PC-3 (cell line): ENCODE measurements at regions not wholly inside any gene's neighbourhood (a gene's known extent, or its start where the extent isn't known, plus 50 kb on each side); places are given as distances from the start of the nearest gene placed in this dataset.

Experiments
- ATAC-seq: fragments of 200-7000 bp; cut with Tn5 transposase; 2 replicates; pipeline ENCODE4 v1.9.1; 2020; ENCODE audit warnings: mild to moderate bottlenecking, moderate library complexity
- BruUV-seq: library from RNA; stranded (reverse); fragments of 400-500 nt; replicated peaks from 2 replicates; lab custom pipeline; 2021; lab: Mats Ljungman, UMichigan
- CTCF ChIA-PET: fragments of 300-600 bp; sonication (Branson Sonifier 250); formaldehyde crosslinking; loops from one replicate; lab custom pipeline; 2022; ENCODE audit warnings: antibody characterized with exemption; lab: Charles Lee
- POLR2A ChIA-PET: fragments of 300-600 bp; sonication (Branson Sonifier 250); formaldehyde crosslinking; loops from one replicate; lab custom pipeline; 2022; ENCODE audit warnings: antibody characterized with exemption; ENCODE audit not compliant: unreplicated experiment; lab: Charles Lee
- DNase-seq: peaks from one replicate; pipeline ENCODE4 v3.0.0-alpha.2; 2015
- H2AFZ ChIP-seq: fragments of 300-600 bp; sonication (generic); 2 replicates; pipeline ENCODE4 v1.6.0; 2016; ENCODE audit warnings: antibody characterized with exemption, low read length
- H3F3A ChIP-seq: fragments of 300-600 bp; sonication (generic); one replicate; pipeline ENCODE4 v1.6.0; 2017; ENCODE audit warnings: antibody characterized with exemption, low read length, control low read depth, mild to moderate bottlenecking; ENCODE audit not compliant: unreplicated experiment
- H3K27ac ChIP-seq: fragments of 300-600 bp; sonication (generic); 2 replicates; pipeline ENCODE4 v1.5.1; 2016; ENCODE audit warnings: mild to moderate bottlenecking, low read length
- H3K27me3 ChIP-seq: fragments of 300-600 bp; sonication (generic); 2 replicates; pipeline ENCODE4 v1.6.1; 2016; ENCODE audit warnings: low read length, mixed read lengths
- H3K36me3 ChIP-seq: fragments of 300-600 bp; sonication (generic); 2 replicates; pipeline ENCODE4 v1.6.1; 2016; ENCODE audit warnings: low read depth, mixed run types, low read length, mixed read lengths
- H3K4me1 ChIP-seq: fragments of 300-600 bp; sonication (generic); 2 replicates; pipeline ENCODE4 v1.5.1; 2016; ENCODE audit warnings: low read length; ENCODE audit not compliant: insufficient read depth
- H3K4me2 ChIP-seq: fragments of 300-600 bp; sonication (generic); 2 replicates; pipeline ENCODE4 v1.6.0; 2016; ENCODE audit warnings: low read length
- H3K4me3 ChIP-seq: fragments of 300-600 bp; sonication (generic); 2 replicates; pipeline ENCODE4 v1.5.1; 2016; ENCODE audit warnings: mild to moderate bottlenecking, low read length, mixed read lengths
- H3K79me2 ChIP-seq: fragments of 300-600 bp; sonication (generic); 2 replicates; pipeline ENCODE4 v1.6.1; 2017; ENCODE audit warnings: low read length, mixed read lengths
- H3K9ac ChIP-seq: fragments of 300-600 bp; sonication (generic); 2 replicates; pipeline ENCODE4 v1.6.0; 2016; ENCODE audit warnings: mild to moderate bottlenecking, low read length
- H3K9me2 ChIP-seq: fragments of 300-600 bp; sonication (generic); replicated peaks from 2 replicates; pipeline ENCODE4 v1.6.1; 2016; ENCODE audit warnings: mixed run types, low read length, mixed read lengths
- H3K9me3 ChIP-seq: fragments of 300-600 bp; sonication (generic); 2 replicates; pipeline ENCODE4 v1.6.1; 2016; ENCODE audit warnings: low read length, mixed read lengths
- H4K20me1 ChIP-seq: fragments of 300-600 bp; sonication (generic); 2 replicates; pipeline ENCODE4 v1.6.1; 2016; ENCODE audit warnings: low read length, mixed read lengths
- CTCF ChIP-seq: fragments of 300-600 bp; sonication (generic); conservative IDR thresholded peaks from 2 replicates; pipeline ENCODE4 v1.5.1; 2017; ENCODE audit warnings: antibody characterized with exemption, low read depth, mild to moderate bottlenecking, low read length
- EZH2 ChIP-seq: fragments of 300-600 bp; sonication (generic); IDR thresholded peaks from one replicate; pipeline ENCODE4 v1.6.1; 2017; ENCODE audit warnings: antibody characterized with exemption, mild to moderate bottlenecking, low read length; ENCODE audit not compliant: unreplicated experiment
- EZH2phosphoT487 ChIP-seq: fragments of 300-600 bp; sonication (generic); IDR thresholded peaks from 2 replicates; pipeline ENCODE4 v1.6.1; 2018; ENCODE audit warnings: mild to moderate bottlenecking, antibody characterized with exemption, low read length, borderline replicate concordance
- intact Hi-C: fragments of 100-400 bp; cut with micrococcal nuclease; formaldehyde crosslinking; loops from 2 replicates; pipeline ENCODE4 v1.9.0; 2023

- no peak overlapping the region for H3K9ac ChIP-seq
- no peak overlapping the region for H2AFZ ChIP-seq
- H3K27me3 ChIP-seq, result no peaks in the 10 kb centered on the region; the same call in 1 of the 2 replicates
- H3K9me3 ChIP-seq, result no peaks in the 10 kb centered on the region
- CTCF ChIA-PET, result no interaction called here
- H4K20me1 ChIP-seq, result no peaks in the 10 kb centered on the region
- intact Hi-C loops, result no loop called here
- no peaks in the 10 kb centered on the region for H3K4me1 ChIP-seq
- no peak for DNase-seq
- no peaks in the 10 kb centered on the region for H3K9me2 ChIP-seq
- no TSS peak for BruUV-seq
- H3K27ac ChIP-seq, result no peak overlapping the region
- no peaks in the 10 kb centered on the region for H3K79me2 ChIP-seq
- H3F3A ChIP-seq, result no peaks in the 10 kb centered on the region
- H3K4me3 ChIP-seq, result no peak overlapping the region
- no peak for TF ChIP-seq CTCF
- TF ChIP-seq EZH2, result no peak
- TF ChIP-seq EZH2phosphoT487, result no peak
- POLR2A ChIA-PET, result no interaction called here
- no peak overlapping the region for H3K4me2 ChIP-seq
- no peaks in the 10 kb centered on the region for H3K36me3 ChIP-seq
- ATAC-seq, result no peak
Observed at GRCh38 chr19:33891773-33892172, 95.1 kb downstream of the KCTD15 start.

GRCh38 chr19:33894787-33895186 is 98.1 kb downstream of the KCTD15 start:
- no peaks in the 10 kb centered on the region; the same call in 1 of the 2 replicates for H3K27me3 ChIP-seq
- no peak overlapping the region for H3K4me2 ChIP-seq
- DNase-seq, result no peak
- POLR2A ChIA-PET, result no interaction called here
- no peaks in the 10 kb centered on the region for H3K79me2 ChIP-seq
- no peak for ATAC-seq
- CTCF ChIA-PET, result no interaction called here
- intact Hi-C loops, result no loop called here
- H3K36me3 ChIP-seq, result no peaks in the 10 kb centered on the region
- no peaks in the 10 kb centered on the region for H3F3A ChIP-seq
- no peak overlapping the region for H3K9ac ChIP-seq
- H4K20me1 ChIP-seq, result no peaks in the 10 kb centered on the region
- no peak overlapping the region for H2AFZ ChIP-seq
- H3K27ac ChIP-seq, result no peak overlapping the region
- H3K4me1 ChIP-seq, result no peaks in the 10 kb centered on the region
- TF ChIP-seq CTCF (no peak), EZH2phosphoT487 (no peak), EZH2 (no peak)
- no peaks in the 10 kb centered on the region for H3K9me2 ChIP-seq
- no peak overlapping the region for H3K4me3 ChIP-seq
- H3K9me3 ChIP-seq, result no peaks in the 10 kb centered on the region
- BruUV-seq, result no TSS peak

GRCh38 chr19:33895366-33895765 is 98.7 kb downstream of the KCTD15 start:
- Histone ChIP-seq H3K27me3 (no peaks in the 10 kb centered on the region; the same call in 1 of the 2 replicates), H3K9ac (no peak overlapping the region), H3F3A (no peaks in the 10 kb centered on the region), H3K4me1 (no peaks in the 10 kb centered on the region), H3K4me2 (no peak overlapping the region), H3K4me3 (no peak overlapping the region), H3K9me2 (no peaks in the 10 kb centered on the region), H3K27ac (no peak overlapping the region), H3K36me3 (no peaks in the 10 kb centered on the region), H4K20me1 (no peaks in the 10 kb centered on the region), H3K9me3 (no peaks in the 10 kb centered on the region), H3K79me2 (no peaks in the 10 kb centered on the region), H2AFZ (no peak overlapping the region)
- CTCF ChIA-PET, result no interaction called here
- POLR2A ChIA-PET, result no interaction called here
- ATAC-seq, result no peak
- DNase-seq, result no peak
- intact Hi-C loops, result no loop called here
- TF ChIP-seq EZH2, result no peak
- TF ChIP-seq CTCF, result no peak
- no peak for TF ChIP-seq EZH2phosphoT487
- no TSS peak for BruUV-seq
